Neural progenitor cell (in vitro differentiated cells): ENCODE measurements at regions not wholly inside any gene's neighbourhood (a gene's known extent, or its start where the extent isn't known, plus 50 kb on each side); places are given as distances from the start of the nearest gene placed in this dataset.

Experiments used
- EZH2 ChIP-seq: fragments of 200-600 bp; sonication (generic); IDR thresholded peaks from 2 replicates; pipeline ENCODE4 v1.6.1; 2017; ENCODE audit warnings: antibody characterized with exemption, mild to moderate bottlenecking, moderate library complexity
- EZH2phosphoT487 ChIP-seq: fragments of 200-600 bp; sonication (generic); IDR thresholded peaks from 2 replicates; pipeline ENCODE4 v1.6.1; 2017; ENCODE audit warnings: antibody characterized with exemption
- TF ChIP-seq, protein P1 (sequence below): fragments of 200-600 bp; sonication (generic); IDR thresholded peaks from 2 replicates; pipeline ENCODE4 v1.5.1; 2017; ENCODE audit warnings: antibody characterized with exemption, mild to moderate bottlenecking

GRCh38 chr13:37944081-37944868 lies 74.7 kb upstream of the TRPC4 start:
- TF ChIP-seq EZH2: no peak
- TF ChIP-seq, protein P1, sequence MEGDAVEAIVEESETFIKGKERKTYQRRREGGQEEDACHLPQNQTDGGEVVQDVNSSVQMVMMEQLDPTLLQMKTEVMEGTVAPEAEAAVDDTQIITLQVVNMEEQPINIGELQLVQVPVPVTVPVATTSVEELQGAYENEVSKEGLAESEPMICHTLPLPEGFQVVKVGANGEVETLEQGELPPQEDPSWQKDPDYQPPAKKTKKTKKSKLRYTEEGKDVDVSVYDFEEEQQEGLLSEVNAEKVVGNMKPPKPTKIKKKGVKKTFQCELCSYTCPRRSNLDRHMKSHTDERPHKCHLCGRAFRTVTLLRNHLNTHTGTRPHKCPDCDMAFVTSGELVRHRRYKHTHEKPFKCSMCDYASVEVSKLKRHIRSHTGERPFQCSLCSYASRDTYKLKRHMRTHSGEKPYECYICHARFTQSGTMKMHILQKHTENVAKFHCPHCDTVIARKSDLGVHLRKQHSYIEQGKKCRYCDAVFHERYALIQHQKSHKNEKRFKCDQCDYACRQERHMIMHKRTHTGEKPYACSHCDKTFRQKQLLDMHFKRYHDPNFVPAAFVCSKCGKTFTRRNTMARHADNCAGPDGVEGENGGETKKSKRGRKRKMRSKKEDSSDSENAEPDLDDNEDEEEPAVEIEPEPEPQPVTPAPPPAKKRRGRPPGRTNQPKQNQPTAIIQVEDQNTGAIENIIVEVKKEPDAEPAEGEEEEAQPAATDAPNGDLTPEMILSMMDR: no peak
- TF ChIP-seq EZH2phosphoT487: no peak
